Activated CD8-positive, alpha-beta memory T cell treated with anti-CD3 and anti-CD28 coated beads, Interleukin-2, amount 50 U/mL, for 48 hours (primary cell): ENCODE measurements at regions not wholly inside any gene's neighbourhood (a gene's known extent, or its start where the extent isn't known, plus 50 kb on each side); places are given as distances from the start of the nearest gene placed in this dataset.

ENCODE experiments used
- DNase-seq: peaks from one replicate; pipeline ENCODE4 v3.0.0-alpha.2; 2020

GRCh38 chr10:3906511-3907111 lies 121.6 kb upstream of the KLF6 start:
- no peak for DNase-seq

GRCh38 chr10:3904419-3904960 lies 119.5 kb upstream of the KLF6 start:
- DNase-seq: no peak

- no peak for DNase-seq
Measured at GRCh38 chr10:3902809-3903410, 117.9 kb upstream of the KLF6 start.

- DNase-seq: no peak
Measured at GRCh38 chr10:3902054-3902808, 117.2 kb upstream of the KLF6 start.

GRCh38 chr10:3901370-3901769 lies 116.4 kb upstream of the KLF6 start:
- no peak for DNase-seq

- DNase-seq: no peak
Measured at GRCh38 chr10:3900391-3900790, 115.4 kb upstream of the KLF6 start.

GRCh38 chr10:3898821-3899220 lies 113.8 kb upstream of the KLF6 start:
- no peak for DNase-seq

- no peak for DNase-seq
Measured at GRCh38 chr10:3897156-3897555, 112.1 kb upstream of the KLF6 start.

- DNase-seq: no peak
Measured at GRCh38 chr10:3896161-3896560, 111.2 kb upstream of the KLF6 start.

- no peak for DNase-seq
Measured at GRCh38 chr10:3895045-3895631, 110.1 kb upstream of the KLF6 start.

GRCh38 chr10:3893901-3894563 lies 109.0 kb upstream of the KLF6 start:
- no peak for DNase-seq

- no peak for DNase-seq
Measured at GRCh38 chr10:3892440-3893425, 107.7 kb upstream of the KLF6 start.

GRCh38 chr10:3891396-3891795 lies 106.4 kb upstream of the KLF6 start:
- no peak for DNase-seq

GRCh38 chr10:3890602-3891352 lies 105.8 kb upstream of the KLF6 start:
- DNase-seq: no peak

GRCh38 chr10:3889961-3890522 lies 105.0 kb upstream of the KLF6 start:
- DNase-seq: no peak

- DNase-seq: no peak
Measured at GRCh38 chr10:3887885-3888476, 103.0 kb upstream of the KLF6 start.

- DNase-seq: no peak
Measured at GRCh38 chr10:3887404-3887803, 102.4 kb upstream of the KLF6 start.

- DNase-seq: no peak
Measured at GRCh38 chr10:3886641-3887251, 101.7 kb upstream of the KLF6 start.

GRCh38 chr10:3886191-3886590 lies 101.2 kb upstream of the KLF6 start:
- DNase-seq: no peak

GRCh38 chr10:3882855-3883254 lies 97.8 kb upstream of the KLF6 start:
- DNase-seq: no peak
